ENCODE measurements at regions not wholly inside any gene's neighbourhood (a gene's known extent, or its start where the extent isn't known, plus 50 kb on each side); places are given as distances from the start of the nearest gene placed in this dataset.

DNA sequence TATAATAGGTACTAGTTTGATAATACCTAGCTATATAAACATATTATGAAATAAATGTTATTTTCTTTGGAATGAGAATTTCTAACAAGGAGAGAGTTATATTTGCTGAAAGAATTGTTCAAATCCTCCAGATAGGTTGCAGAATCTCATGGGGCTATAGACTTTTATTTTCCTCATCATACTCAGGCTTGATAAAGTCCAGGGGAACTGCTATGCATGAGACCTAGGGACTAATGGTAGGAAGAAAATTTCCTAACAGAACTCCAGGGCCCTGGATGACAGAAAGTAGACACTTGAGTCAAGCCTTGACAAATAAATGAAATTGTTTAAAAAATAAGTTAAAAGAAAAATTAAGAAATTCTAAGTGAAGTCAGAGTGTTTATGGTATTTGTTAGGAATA lies 138.5 kb upstream of the DACH1 start:
- no peak overlapping the region for H3K27ac ChIP-seq (ENCODE audit: insufficient read depth, low read depth, low read length, poor library complexity, severe bottlenecking)

DNA sequence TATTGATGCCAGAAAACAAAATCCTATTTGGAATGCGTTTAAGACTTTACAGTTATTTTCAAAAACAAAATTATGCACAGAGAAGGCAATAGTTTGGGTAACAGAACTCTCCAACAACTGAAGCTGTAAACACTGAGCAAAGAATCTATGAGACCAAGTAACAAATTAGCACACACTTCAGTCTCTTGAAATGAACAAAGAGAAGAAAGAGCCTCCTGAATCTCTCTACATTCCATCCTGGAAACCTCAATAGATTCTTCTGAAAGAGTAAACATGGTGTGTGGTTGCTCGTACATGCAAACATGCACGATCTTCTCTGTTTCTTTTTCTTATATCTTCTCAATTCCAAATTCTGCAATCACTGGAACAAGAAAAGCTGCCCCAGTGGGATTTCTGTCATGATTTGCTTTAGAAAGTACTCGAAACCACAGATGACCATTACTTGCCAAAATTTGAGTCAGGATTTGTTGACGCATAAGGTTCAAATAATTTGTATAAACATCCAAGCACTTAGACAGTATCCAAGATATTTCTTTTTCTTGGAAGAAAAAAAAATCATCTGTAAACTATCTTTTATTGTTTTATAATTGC lies 137.9 kb upstream of the DACH1 start:
- H3K27ac ChIP-seq (ENCODE audit: insufficient read depth, low read depth, low read length, poor library complexity, severe bottlenecking): no peak overlapping the region
- no peaks in the 10 kb centered on the region for H3K4me1 ChIP-seq (ENCODE audit: control insufficient read depth, insufficient read depth, low read length)
- 87 to 90% methylated on average over 5 of the region's 5 CpGs for WGBS, 2 experiments
- no peaks in the 10 kb centered on the region for H3K9me3 ChIP-seq (ENCODE audit: control insufficient read depth, low read length)
- no peaks in the 10 kb centered on the region for H3K36me3 ChIP-seq (ENCODE audit: control insufficient read depth, insufficient read depth, low read length)
- H3K27me3 ChIP-seq (ENCODE audit: control insufficient read depth, insufficient read depth, low read length, poor library complexity, severe bottlenecking): no peaks in the 10 kb centered on the region
- no peak overlapping the region for H3K4me3 ChIP-seq (ENCODE audit: insufficient read depth, low read depth, low read length)

More for the DNA sequence above, 138.5 kb upstream of the DACH1 start:
- H3K4me1 ChIP-seq (ENCODE audit: control insufficient read depth, insufficient read depth, low read length): no peaks in the 10 kb centered on the region
- no peaks in the 10 kb centered on the region for H3K27me3 ChIP-seq (ENCODE audit: control insufficient read depth, insufficient read depth, low read length, poor library complexity, severe bottlenecking)
- no peak overlapping the region for H3K4me3 ChIP-seq (ENCODE audit: insufficient read depth, low read depth, low read length)
- H3K9me3 ChIP-seq (ENCODE audit: control insufficient read depth, low read length): no peaks in the 10 kb centered on the region
- no peaks in the 10 kb centered on the region for H3K36me3 ChIP-seq (ENCODE audit: control insufficient read depth, insufficient read depth, low read length)

DNA sequence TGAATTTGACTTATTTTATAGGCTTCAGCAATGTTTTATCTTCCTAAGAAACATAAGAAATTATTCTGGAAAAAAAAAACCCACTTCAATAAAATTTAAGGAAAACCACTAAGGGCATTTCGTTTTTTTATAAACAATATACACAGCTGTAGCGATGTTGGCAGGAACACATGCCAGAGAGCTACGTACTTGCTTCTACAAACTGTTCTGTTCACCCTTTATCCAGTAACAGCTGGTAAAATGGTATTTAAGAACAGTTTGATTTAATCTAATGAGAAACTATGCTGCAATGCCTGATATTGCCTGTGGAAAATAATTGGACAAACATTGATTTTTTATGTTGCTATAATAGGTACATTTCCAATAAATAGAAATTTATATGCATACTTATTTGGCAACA lies 137.2 kb upstream of the DACH1 start:
- H3K27me3 ChIP-seq (ENCODE audit: control insufficient read depth, insufficient read depth, low read length, poor library complexity, severe bottlenecking): no peaks in the 10 kb centered on the region
- 76 to 80% methylated on average over 3 of the region's 3 CpGs for WGBS, 2 experiments
- H3K36me3 ChIP-seq (ENCODE audit: control insufficient read depth, insufficient read depth, low read length): no peaks in the 10 kb centered on the region

GRCh38 chr13:71998223-71998622 lies 131.2 kb upstream of the DACH1 start:
- H3K4me3 ChIP-seq (ENCODE audit: insufficient read depth, low read depth, low read length): no peak overlapping the region
- H3K36me3 ChIP-seq (ENCODE audit: control insufficient read depth, insufficient read depth, low read length): no peaks in the 10 kb centered on the region
- H3K27me3 ChIP-seq (ENCODE audit: control insufficient read depth, insufficient read depth, low read length, poor library complexity, severe bottlenecking): no peaks in the 10 kb centered on the region
- H3K27ac ChIP-seq (ENCODE audit: insufficient read depth, low read depth, low read length, poor library complexity, severe bottlenecking): no peak overlapping the region
- H3K9me3 ChIP-seq (ENCODE audit: control insufficient read depth, low read length): no peaks in the 10 kb centered on the region
- no peaks in the 10 kb centered on the region for H3K4me1 ChIP-seq (ENCODE audit: control insufficient read depth, insufficient read depth, low read length)

More for the DNA sequence above, 137.2 kb upstream of the DACH1 start:
- Histone ChIP-seq H3K9me3 (ENCODE audit: control insufficient read depth, low read length) (no peaks in the 10 kb centered on the region), H3K4me3 (ENCODE audit: insufficient read depth, low read depth, low read length) (no peak overlapping the region), H3K27ac (ENCODE audit: insufficient read depth, low read depth, low read length, poor library complexity, severe bottlenecking) (no peak overlapping the region), H3K4me1 (ENCODE audit: control insufficient read depth, insufficient read depth, low read length) (no peaks in the 10 kb centered on the region)

GRCh38 chr13:71979616-71980015 lies 112.6 kb upstream of the DACH1 start:
- H3K27me3 ChIP-seq (ENCODE audit: control insufficient read depth, insufficient read depth, low read length, poor library complexity, severe bottlenecking): no peaks in the 10 kb centered on the region
- no peak overlapping the region for H3K27ac ChIP-seq (ENCODE audit: insufficient read depth, low read depth, low read length, poor library complexity, severe bottlenecking)
- no peaks in the 10 kb centered on the region for H3K36me3 ChIP-seq (ENCODE audit: control insufficient read depth, insufficient read depth, low read length)
- no peaks in the 10 kb centered on the region for H3K4me1 ChIP-seq (ENCODE audit: control insufficient read depth, insufficient read depth, low read length)
- WGBS, 2 experiments: 30 to 31% methylated on average over 3 of the region's 3 CpGs
- no peak overlapping the region for H3K4me3 ChIP-seq (ENCODE audit: insufficient read depth, low read depth, low read length)
- H3K9me3 ChIP-seq (ENCODE audit: control insufficient read depth, low read length): no peaks in the 10 kb centered on the region

GRCh38 chr13:71977028-71977427 lies 110.0 kb upstream of the DACH1 start:
- Histone ChIP-seq H3K9me3 (ENCODE audit: control insufficient read depth, low read length) (no peaks in the 10 kb centered on the region), H3K36me3 (ENCODE audit: control insufficient read depth, insufficient read depth, low read length) (no peaks in the 10 kb centered on the region), H3K4me1 (ENCODE audit: control insufficient read depth, insufficient read depth, low read length) (no peaks in the 10 kb centered on the region), H3K27me3 (ENCODE audit: control insufficient read depth, insufficient read depth, low read length, poor library complexity, severe bottlenecking) (no peaks in the 10 kb centered on the region), H3K27ac (ENCODE audit: insufficient read depth, low read depth, low read length, poor library complexity, severe bottlenecking) (no peak overlapping the region), H3K4me3 (ENCODE audit: insufficient read depth, low read depth, low read length) (no peak overlapping the region)
- 92 to 94% methylated on average over 7 of the region's 7 CpGs for WGBS, 2 experiments

- WGBS, 2 experiments: 53 to 55% methylated on average over 5 of the region's 5 CpGs
- no peaks in the 10 kb centered on the region for H3K4me1 ChIP-seq (ENCODE audit: control insufficient read depth, insufficient read depth, low read length)
- no peak overlapping the region for H3K27ac ChIP-seq (ENCODE audit: insufficient read depth, low read depth, low read length, poor library complexity, severe bottlenecking)
- no peaks in the 10 kb centered on the region for H3K27me3 ChIP-seq (ENCODE audit: control insufficient read depth, insufficient read depth, low read length, poor library complexity, severe bottlenecking)
- no peaks in the 10 kb centered on the region for H3K36me3 ChIP-seq (ENCODE audit: control insufficient read depth, insufficient read depth, low read length)
- H3K4me3 ChIP-seq (ENCODE audit: insufficient read depth, low read depth, low read length): no peak overlapping the region
- no peaks in the 10 kb centered on the region for H3K9me3 ChIP-seq (ENCODE audit: control insufficient read depth, low read length)
These were observed 101.0 kb upstream of the DACH1 start for GRCh38 chr13:71967990-71968389.

DNA sequence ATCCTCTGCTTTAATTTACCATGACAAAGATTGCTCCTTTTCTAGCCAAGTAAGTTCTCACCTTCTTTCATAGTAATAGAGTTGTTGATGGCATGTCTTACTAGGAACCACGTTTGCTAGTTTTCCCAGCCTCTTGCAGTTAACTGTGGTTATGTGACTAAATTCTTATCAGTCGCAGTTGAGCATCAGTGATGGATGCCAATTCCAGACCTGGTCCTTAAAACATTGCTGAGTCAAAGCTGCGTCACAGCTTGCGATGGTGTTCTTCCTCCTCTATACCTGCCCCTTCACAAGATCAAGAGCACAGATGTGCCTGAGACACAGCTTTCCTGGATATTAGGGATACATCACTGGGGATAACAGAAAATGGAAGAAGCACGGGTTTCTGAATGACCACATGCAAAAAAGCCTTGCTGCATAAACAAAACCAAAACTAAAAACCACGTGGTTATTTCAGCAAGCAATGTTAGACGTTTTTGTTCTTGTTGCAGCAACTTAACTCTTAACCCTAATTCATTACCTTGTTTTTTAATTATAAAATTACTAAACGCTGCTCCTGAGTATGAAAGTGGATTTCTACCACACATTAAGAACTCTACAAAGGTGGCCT lies 97.6 kb upstream of the DACH1 start:
- Histone ChIP-seq H3K9me3 (ENCODE audit: control insufficient read depth, low read length) (no peaks in the 10 kb centered on the region), H3K4me3 (ENCODE audit: insufficient read depth, low read depth, low read length) (no peak overlapping the region), H3K27me3 (ENCODE audit: control insufficient read depth, insufficient read depth, low read length, poor library complexity, severe bottlenecking) (no peaks in the 10 kb centered on the region), H3K4me1 (ENCODE audit: control insufficient read depth, insufficient read depth, low read length) (no peaks in the 10 kb centered on the region), H3K36me3 (ENCODE audit: control insufficient read depth, insufficient read depth, low read length) (no peaks in the 10 kb centered on the region), H3K27ac (ENCODE audit: insufficient read depth, low read depth, low read length, poor library complexity, severe bottlenecking) (no peak overlapping the region)
- 83 to 91% methylated on average over 7 to 8 of the region's 8 CpGs for WGBS, 2 experiments

- Histone ChIP-seq H3K36me3 (ENCODE audit: control insufficient read depth, insufficient read depth, low read length) (no peaks in the 10 kb centered on the region), H3K27me3 (ENCODE audit: control insufficient read depth, insufficient read depth, low read length, poor library complexity, severe bottlenecking) (no peaks in the 10 kb centered on the region), H3K4me1 (ENCODE audit: control insufficient read depth, insufficient read depth, low read length) (no peaks in the 10 kb centered on the region), H3K9me3 (ENCODE audit: control insufficient read depth, low read length) (no peaks in the 10 kb centered on the region), H3K27ac (ENCODE audit: insufficient read depth, low read depth, low read length, poor library complexity, severe bottlenecking) (no peak overlapping the region), H3K4me3 (ENCODE audit: insufficient read depth, low read depth, low read length) (no peak overlapping the region)
- WGBS, 2 experiments: 84 to 85% methylated on average over 3 of the region's 3 CpGs
These were observed 95.7 kb upstream of the DACH1 start for GRCh38 chr13:71962735-71963134.

GRCh38 chr13:71962126-71962525 lies 95.1 kb upstream of the DACH1 start:
- 100% methylated on average over 1 of the region's 2 CpGs for WGBS, 2 experiments
- Histone ChIP-seq H3K27me3 (ENCODE audit: control insufficient read depth, insufficient read depth, low read length, poor library complexity, severe bottlenecking) (no peaks in the 10 kb centered on the region), H3K27ac (ENCODE audit: insufficient read depth, low read depth, low read length, poor library complexity, severe bottlenecking) (no peak overlapping the region), H3K9me3 (ENCODE audit: control insufficient read depth, low read length) (no peaks in the 10 kb centered on the region), H3K4me1 (ENCODE audit: control insufficient read depth, insufficient read depth, low read length) (no peaks in the 10 kb centered on the region), H3K4me3 (ENCODE audit: insufficient read depth, low read depth, low read length) (no peak overlapping the region), H3K36me3 (ENCODE audit: control insufficient read depth, insufficient read depth, low read length) (no peaks in the 10 kb centered on the region)

GRCh38 chr13:71949441-71949840 lies 82.4 kb upstream of the DACH1 start:
- WGBS, 2 experiments: 90 to 91% methylated on average over 2 of the region's 2 CpGs
- Histone ChIP-seq H3K27ac (ENCODE audit: insufficient read depth, low read depth, low read length, poor library complexity, severe bottlenecking) (no peak overlapping the region), H3K9me3 (ENCODE audit: control insufficient read depth, low read length) (no peaks in the 10 kb centered on the region), H3K36me3 (ENCODE audit: control insufficient read depth, insufficient read depth, low read length) (no peaks in the 10 kb centered on the region), H3K4me1 (ENCODE audit: control insufficient read depth, insufficient read depth, low read length) (no peaks in the 10 kb centered on the region), H3K27me3 (ENCODE audit: control insufficient read depth, insufficient read depth, low read length, poor library complexity, severe bottlenecking) (no peaks in the 10 kb centered on the region), H3K4me3 (ENCODE audit: insufficient read depth, low read depth, low read length) (no peak overlapping the region)
